ENCODE measurements at regions not wholly inside any gene's neighbourhood (a gene's known extent, or its start where the extent isn't known, plus 50 kb on each side); places are given as distances from the start of the nearest gene placed in this dataset.

DNA sequence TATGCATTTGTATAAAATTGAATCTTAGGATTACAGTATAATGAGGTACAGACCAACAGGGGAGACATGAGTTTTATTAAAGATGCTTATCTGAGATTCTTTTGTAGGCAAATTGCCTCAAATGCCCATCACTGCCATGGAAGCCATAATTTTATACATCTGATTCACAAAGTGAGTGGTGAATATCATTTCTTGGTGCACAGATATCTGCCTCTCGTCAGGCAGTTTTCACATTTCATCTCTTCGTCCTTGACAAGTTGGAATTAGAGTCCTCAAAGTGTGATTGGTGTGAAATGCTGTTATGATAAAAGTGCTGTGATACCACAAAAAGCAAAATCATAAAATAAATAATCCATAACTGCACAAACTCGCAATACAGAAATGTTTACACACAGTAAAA, 1602.8 kb upstream of the DDX18 start:
- Mint-ChIP-seq H3K27ac (ENCODE audit: low read depth, unreplicated experiment) (no peak overlapping the region), H3K36me3 (ENCODE audit: insufficient read depth, unreplicated experiment) (no peaks in the 10 kb centered on the region), H3K4me3 (ENCODE audit: unreplicated experiment) (no peak overlapping the region), H3K4me1 (ENCODE audit: insufficient read depth, unreplicated experiment) (no peaks in the 10 kb centered on the region), H3K9me3 (ENCODE audit: unreplicated experiment) (peaks cover 7% of the 10 kb centered on the region), H3K27me3 (ENCODE audit: insufficient read depth, unreplicated experiment) (no peaks in the 10 kb centered on the region)
- BruUV-seq (replicated peaks), result no TSS peak
- intact Hi-C loops (cut with micrococcal nuclease), result no loop called here
- ChIA-PET POLR2A (no interaction called here), CTCF (no interaction called here)
- no peak for DNase-seq (ENCODE audit: unreplicated experiment)
- no peak for TF ChIP-seq CTCF (IDR thresholded peaks at IDR 0.05; ENCODE audit: unreplicated experiment)

DNA sequence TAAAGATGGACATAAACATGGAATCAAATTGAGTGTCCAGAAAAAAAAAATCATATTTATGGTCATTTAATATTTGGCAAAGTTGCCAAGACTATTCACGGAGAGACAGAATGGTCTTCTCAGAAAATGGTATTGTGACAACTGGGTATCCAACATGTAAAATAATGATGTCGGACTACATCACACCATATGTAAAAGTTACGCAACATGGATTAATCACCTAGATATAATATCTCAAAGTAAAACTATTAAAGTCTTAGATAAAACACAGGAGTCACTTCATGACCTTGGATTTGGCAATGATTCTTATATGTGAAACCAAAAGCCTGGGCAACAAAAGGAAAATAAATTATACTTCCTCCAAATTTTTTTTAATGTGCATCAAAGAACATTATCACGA, 1591.7 kb upstream of the DDX18 start:
- Mint-ChIP-seq H3K4me3 (ENCODE audit: unreplicated experiment) (no peak overlapping the region), H3K27ac (ENCODE audit: low read depth, unreplicated experiment) (no peak overlapping the region), H3K4me1 (ENCODE audit: insufficient read depth, unreplicated experiment) (no peaks in the 10 kb centered on the region), H3K27me3 (ENCODE audit: insufficient read depth, unreplicated experiment) (no peaks in the 10 kb centered on the region), H3K36me3 (ENCODE audit: insufficient read depth, unreplicated experiment) (no peaks in the 10 kb centered on the region), H3K9me3 (ENCODE audit: unreplicated experiment) (peaks cover 7% of the 10 kb centered on the region)
- POLR2A ChIA-PET, result no interaction called here
- no peak for TF ChIP-seq CTCF (IDR thresholded peaks at IDR 0.05; ENCODE audit: unreplicated experiment)
- intact Hi-C loops (cut with micrococcal nuclease), result no loop called here
- no TSS peak for BruUV-seq (replicated peaks)
- CTCF ChIA-PET, result interaction anchor here (0.6 kb wide), 1 partner anchor 472 kb away, joined by 3 read pairs; no protein-coding TSS in a partner anchor
- DNase-seq (ENCODE audit: unreplicated experiment), result no peak

DNA sequence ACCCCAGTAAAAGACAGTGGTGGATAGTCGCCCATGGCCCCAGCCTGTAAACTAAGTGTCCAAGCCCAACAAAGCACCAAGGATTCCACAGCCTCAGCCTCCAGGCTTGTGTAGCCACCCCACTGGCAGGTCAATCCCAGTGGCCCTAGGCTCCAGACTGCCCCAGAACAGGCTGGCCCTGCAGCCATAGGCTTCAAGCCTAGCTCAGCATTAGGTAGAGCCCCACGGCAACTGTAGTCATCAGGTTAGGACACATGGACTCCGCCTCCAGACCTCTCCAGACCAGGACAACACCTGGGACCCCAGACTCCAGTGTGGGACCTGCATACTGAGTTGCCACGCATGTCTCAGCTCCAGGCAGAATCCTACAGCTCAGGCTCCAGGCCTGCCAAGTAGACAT, 1590.6 kb upstream of the DDX18 start:
- Mint-ChIP-seq H3K27me3 (ENCODE audit: insufficient read depth, unreplicated experiment) (no peaks in the 10 kb centered on the region), H3K27ac (ENCODE audit: low read depth, unreplicated experiment) (no peak overlapping the region), H3K4me1 (ENCODE audit: insufficient read depth, unreplicated experiment) (no peaks in the 10 kb centered on the region), H3K9me3 (ENCODE audit: unreplicated experiment) (peaks cover 7% of the 10 kb centered on the region), H3K4me3 (ENCODE audit: unreplicated experiment) (no peak overlapping the region), H3K36me3 (ENCODE audit: insufficient read depth, unreplicated experiment) (no peaks in the 10 kb centered on the region)
- DNase-seq (ENCODE audit: unreplicated experiment), result no peak
- CTCF ChIA-PET, result no interaction called here
- intact Hi-C loops (cut with micrococcal nuclease), result no loop called here
- POLR2A ChIA-PET, result no interaction called here
- BruUV-seq (replicated peaks), result no TSS peak
- TF ChIP-seq CTCF (IDR thresholded peaks at IDR 0.05; ENCODE audit: unreplicated experiment), result no peak

DNA sequence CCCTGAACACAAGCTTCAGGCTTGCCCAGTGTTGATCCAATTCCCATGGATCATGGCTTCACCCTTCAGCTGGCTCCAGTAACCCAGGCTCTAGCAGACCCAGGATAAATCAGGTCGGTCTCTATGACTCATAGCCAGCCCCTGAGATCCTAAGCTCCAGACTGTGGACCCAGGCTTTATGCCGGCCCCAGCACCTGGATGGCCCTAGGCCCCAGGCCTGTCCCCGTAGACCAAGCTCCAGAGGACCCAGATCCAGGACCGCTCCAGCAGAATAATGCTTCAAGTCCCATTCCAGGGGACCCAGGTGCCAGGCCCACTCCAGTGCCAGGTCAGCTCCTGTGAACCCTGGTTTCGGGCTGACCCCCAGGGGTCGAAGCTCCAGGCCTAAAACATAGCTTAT, 1589.9 kb upstream of the DDX18 start:
- DNase-seq (ENCODE audit: unreplicated experiment), result no peak
- no peaks in the 10 kb centered on the region for H3K4me1 Mint-ChIP-seq (ENCODE audit: insufficient read depth, unreplicated experiment)
- H3K36me3 Mint-ChIP-seq (ENCODE audit: insufficient read depth, unreplicated experiment), result no peaks in the 10 kb centered on the region
- POLR2A ChIA-PET, result no interaction called here
- H3K27ac Mint-ChIP-seq (ENCODE audit: low read depth, unreplicated experiment), result no peak overlapping the region
- intact Hi-C loops (cut with micrococcal nuclease), result no loop called here
- TF ChIP-seq CTCF (IDR thresholded peaks at IDR 0.05; ENCODE audit: unreplicated experiment), result no peak
- CTCF ChIA-PET, result interaction anchor here (0.6 to 1.1 kb wide), 3 partner anchors 16 to 486 kb away, joined by 3 read pairs; no protein-coding TSS in a partner anchor
- no peak overlapping the region for H3K4me3 Mint-ChIP-seq (ENCODE audit: unreplicated experiment)
- H3K27me3 Mint-ChIP-seq (ENCODE audit: insufficient read depth, unreplicated experiment), result no peaks in the 10 kb centered on the region
- H3K9me3 Mint-ChIP-seq (ENCODE audit: unreplicated experiment), result peaks cover 7% of the 10 kb centered on the region
- no TSS peak for BruUV-seq (replicated peaks)

All from MCF 10A (cell line).